ENCODE measurements at regions not wholly inside any gene's neighbourhood (a gene's known extent, or its start where the extent isn't known, plus 50 kb on each side); places are given as distances from the start of the nearest gene placed in this dataset.

DNA sequence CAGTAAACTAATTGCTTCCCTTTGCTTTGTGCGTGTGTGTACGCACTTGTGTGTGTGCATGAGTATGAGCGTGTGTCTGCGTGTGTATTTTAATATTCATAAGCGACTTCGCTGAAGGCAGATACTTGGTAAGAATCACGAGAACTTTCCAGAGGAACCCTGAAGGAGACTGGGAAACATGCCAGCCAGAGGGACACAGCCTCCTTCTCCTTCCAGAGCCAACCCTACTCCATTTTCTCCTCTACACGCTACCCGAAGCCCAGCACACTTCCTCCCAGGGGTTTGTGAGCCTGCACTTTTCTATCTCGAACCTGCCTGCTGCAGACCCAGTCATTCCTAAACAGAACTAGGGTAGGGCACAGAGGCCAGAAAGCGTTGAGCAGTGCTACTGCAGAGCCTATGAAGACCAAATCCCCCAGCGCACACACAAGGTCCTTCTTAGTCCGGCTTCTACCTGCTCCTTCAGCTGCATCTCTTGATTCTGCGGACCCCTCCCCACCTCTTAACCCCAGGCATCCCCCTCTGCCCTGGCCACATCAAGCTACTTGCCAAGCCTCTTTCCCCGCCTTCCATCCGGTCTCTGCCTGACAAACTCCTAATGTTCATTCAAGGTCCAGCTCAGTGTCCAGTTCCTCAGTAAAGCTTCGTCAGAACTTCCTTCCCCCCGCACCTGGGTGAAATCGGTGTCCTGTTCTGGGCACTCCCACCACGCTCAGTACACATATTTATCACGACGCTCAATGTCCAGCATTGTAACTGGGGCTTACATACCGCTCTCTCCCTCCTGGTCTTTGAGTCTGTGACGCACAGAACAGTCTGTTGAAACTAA, 191.8 kb downstream of the FAM43A start:
- no peak overlapping the region for H3K9ac ChIP-seq (ENCODE audit: low read depth, low read length, poor library complexity, severe bottlenecking)
- H3K79me2 ChIP-seq (ENCODE audit: insufficient read depth, low read length) = no peaks in the 10 kb centered on the region
- no peaks in the 10 kb centered on the region for H4K20me1 ChIP-seq (ENCODE audit: insufficient read depth, low read length, poor library complexity, severe bottlenecking)
- H3K4me2 ChIP-seq (ENCODE audit: low read depth, low read length, poor library complexity, severe bottlenecking) = no peak overlapping the region
- H3F3A ChIP-seq (ENCODE audit: low read depth) = no peaks in the 10 kb centered on the region
- no peaks in the 10 kb centered on the region for H3K27me3 ChIP-seq (ENCODE audit: insufficient read depth, low read length, poor library complexity, severe bottlenecking)
- no peak overlapping the region for H3K4me3 ChIP-seq (ENCODE audit: low read length, poor library complexity, severe bottlenecking)
- H3K9me2 ChIP-seq (replicated peaks; ENCODE audit: low read depth, low read length) = no peaks in the 10 kb centered on the region
- no peak for TF ChIP-seq EZH2phosphoT487 (IDR thresholded peaks at IDR 0.05; ENCODE audit: borderline replicate concordance)
- TF ChIP-seq, protein P1, sequence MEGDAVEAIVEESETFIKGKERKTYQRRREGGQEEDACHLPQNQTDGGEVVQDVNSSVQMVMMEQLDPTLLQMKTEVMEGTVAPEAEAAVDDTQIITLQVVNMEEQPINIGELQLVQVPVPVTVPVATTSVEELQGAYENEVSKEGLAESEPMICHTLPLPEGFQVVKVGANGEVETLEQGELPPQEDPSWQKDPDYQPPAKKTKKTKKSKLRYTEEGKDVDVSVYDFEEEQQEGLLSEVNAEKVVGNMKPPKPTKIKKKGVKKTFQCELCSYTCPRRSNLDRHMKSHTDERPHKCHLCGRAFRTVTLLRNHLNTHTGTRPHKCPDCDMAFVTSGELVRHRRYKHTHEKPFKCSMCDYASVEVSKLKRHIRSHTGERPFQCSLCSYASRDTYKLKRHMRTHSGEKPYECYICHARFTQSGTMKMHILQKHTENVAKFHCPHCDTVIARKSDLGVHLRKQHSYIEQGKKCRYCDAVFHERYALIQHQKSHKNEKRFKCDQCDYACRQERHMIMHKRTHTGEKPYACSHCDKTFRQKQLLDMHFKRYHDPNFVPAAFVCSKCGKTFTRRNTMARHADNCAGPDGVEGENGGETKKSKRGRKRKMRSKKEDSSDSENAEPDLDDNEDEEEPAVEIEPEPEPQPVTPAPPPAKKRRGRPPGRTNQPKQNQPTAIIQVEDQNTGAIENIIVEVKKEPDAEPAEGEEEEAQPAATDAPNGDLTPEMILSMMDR (conservative IDR thresholded peaks at IDR 0.05; ENCODE audit: low read length) = no peak
- H2AFZ ChIP-seq (ENCODE audit: low read length) = no peak overlapping the region
- no peaks in the 10 kb centered on the region for H3K9me3 ChIP-seq (ENCODE audit: insufficient read depth, low read depth, low read length)
- no peaks in the 10 kb centered on the region for H3K36me3 ChIP-seq (ENCODE audit: insufficient read depth, low read length)
- peaks cover 20% of the 10 kb centered on the region for H3K4me1 ChIP-seq (ENCODE audit: insufficient read depth, low read length, poor library complexity, severe bottlenecking)

DNA sequence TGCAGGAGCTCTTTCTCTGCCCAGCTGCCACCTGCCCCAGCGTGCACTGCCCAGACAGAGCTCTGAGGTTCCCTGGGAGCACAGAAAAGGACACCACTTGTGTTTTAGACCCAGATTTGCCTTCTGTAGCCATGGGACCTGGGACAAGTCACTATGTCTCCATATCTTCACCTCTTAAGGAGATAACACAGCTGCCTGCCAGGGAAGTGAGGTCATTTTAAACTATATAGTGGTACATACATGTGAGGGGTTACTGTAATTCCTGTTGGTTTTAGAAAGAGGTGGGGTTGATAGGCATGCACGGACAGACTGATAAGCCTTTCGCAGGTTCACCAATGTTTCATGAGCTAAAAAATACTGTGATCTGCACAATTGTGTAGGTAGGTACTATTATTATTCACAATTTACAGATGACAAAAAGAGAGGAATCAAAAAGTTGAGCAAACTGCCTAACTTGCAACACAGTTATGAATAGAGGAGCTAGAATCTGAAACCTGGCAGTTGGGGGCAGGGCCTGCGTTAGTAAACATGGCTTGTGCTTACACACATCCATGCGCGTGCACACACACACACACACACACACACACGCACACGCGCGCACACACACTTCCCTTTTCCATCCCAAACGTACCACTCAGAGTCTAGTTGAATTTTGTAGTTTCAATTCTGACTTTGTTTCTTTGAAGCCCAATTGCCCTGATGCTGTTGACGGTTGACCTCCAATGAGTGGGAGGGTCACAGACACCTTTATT, 193.6 kb downstream of the FAM43A start:
- H4K20me1 ChIP-seq (ENCODE audit: insufficient read depth, low read length, poor library complexity, severe bottlenecking) = no peaks in the 10 kb centered on the region
- no peaks in the 10 kb centered on the region for H3K9me2 ChIP-seq (replicated peaks; ENCODE audit: low read depth, low read length)
- H3K79me2 ChIP-seq (ENCODE audit: insufficient read depth, low read length) = no peaks in the 10 kb centered on the region
- TF ChIP-seq, protein P1 (conservative IDR thresholded peaks at IDR 0.05; ENCODE audit: low read length) = no peak
- no peak for TF ChIP-seq EZH2phosphoT487 (IDR thresholded peaks at IDR 0.05; ENCODE audit: borderline replicate concordance)
- H3K36me3 ChIP-seq (ENCODE audit: insufficient read depth, low read length) = no peaks in the 10 kb centered on the region
- H2AFZ ChIP-seq (ENCODE audit: low read length) = peak overlapping the region; percentile 57; the same call in 1 of the 2 replicates
- H3K9me3 ChIP-seq (ENCODE audit: insufficient read depth, low read depth, low read length) = no peaks in the 10 kb centered on the region
- H3K9ac ChIP-seq (ENCODE audit: low read depth, low read length, poor library complexity, severe bottlenecking) = peak overlapping the region; percentile 42
- no peaks in the 10 kb centered on the region for H3K27me3 ChIP-seq (ENCODE audit: insufficient read depth, low read length, poor library complexity, severe bottlenecking)
- no peaks in the 10 kb centered on the region for H3F3A ChIP-seq (ENCODE audit: low read depth)
- H3K4me2 ChIP-seq (ENCODE audit: low read depth, low read length, poor library complexity, severe bottlenecking) = peak overlapping the region; percentile 52
- peak overlapping the region; percentile 36 for H3K4me3 ChIP-seq (ENCODE audit: low read length, poor library complexity, severe bottlenecking)
- H3K4me1 ChIP-seq (ENCODE audit: insufficient read depth, low read length, poor library complexity, severe bottlenecking) = peaks cover 20% of the 10 kb centered on the region

DNA sequence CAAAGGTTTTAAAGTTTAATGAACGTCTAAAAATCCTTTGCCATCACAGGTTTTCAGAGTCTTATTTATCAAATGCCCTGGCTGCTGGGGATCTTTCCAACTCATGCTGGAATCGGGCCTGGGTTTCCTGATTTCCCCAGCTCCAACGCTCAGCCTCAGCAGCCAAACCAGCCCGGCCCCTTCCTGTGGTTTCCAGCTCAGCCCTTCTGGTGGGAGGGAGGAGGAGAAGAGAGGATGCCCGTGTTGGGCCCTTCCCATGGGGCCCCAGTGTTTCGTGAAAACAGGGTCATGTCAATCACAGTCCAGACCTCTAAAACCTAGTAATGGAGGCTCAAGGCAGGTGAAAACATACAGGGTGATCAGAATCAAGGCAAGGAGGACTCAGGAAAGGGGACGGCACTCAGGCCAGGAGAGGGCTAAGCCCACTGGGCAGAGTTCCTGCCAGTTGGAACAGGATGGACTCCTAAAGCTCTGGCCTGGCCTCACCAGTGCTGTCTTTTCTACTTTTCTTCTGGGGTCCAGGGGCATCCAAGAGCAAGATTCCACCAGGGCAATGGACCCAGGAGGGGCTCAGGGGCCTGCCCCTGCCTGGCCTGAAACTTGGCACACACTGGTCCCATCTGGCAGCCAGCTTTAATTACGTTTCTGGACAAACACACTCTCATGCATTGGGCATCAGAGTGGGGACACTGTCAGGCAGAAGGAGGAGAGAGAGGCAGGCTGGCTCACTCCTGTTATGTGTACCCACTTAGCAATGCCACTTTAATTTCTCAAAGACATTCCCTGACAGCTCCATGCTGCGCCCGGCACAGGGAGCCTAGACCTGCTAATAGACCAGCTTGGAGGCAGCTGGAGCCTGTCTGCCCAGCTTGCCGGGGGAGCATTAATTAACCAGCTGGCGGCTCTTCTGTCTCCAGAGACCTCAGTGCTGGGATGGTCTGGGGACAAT, 194.6 kb downstream of the FAM43A start:
- TF ChIP-seq, protein P1 (conservative IDR thresholded peaks at IDR 0.05; ENCODE audit: low read length) = no peak
- TF ChIP-seq EZH2phosphoT487 (IDR thresholded peaks at IDR 0.05; ENCODE audit: borderline replicate concordance) = no peak
- peak overlapping the region; percentile 36 for H3K4me3 ChIP-seq (ENCODE audit: low read length, poor library complexity, severe bottlenecking)
- no peaks in the 10 kb centered on the region for H4K20me1 ChIP-seq (ENCODE audit: insufficient read depth, low read length, poor library complexity, severe bottlenecking)
- H3K36me3 ChIP-seq (ENCODE audit: insufficient read depth, low read length) = no peaks in the 10 kb centered on the region
- no peaks in the 10 kb centered on the region for H3K27me3 ChIP-seq (ENCODE audit: insufficient read depth, low read length, poor library complexity, severe bottlenecking)
- no peaks in the 10 kb centered on the region for H3K9me3 ChIP-seq (ENCODE audit: insufficient read depth, low read depth, low read length)
- no peaks in the 10 kb centered on the region for H3F3A ChIP-seq (ENCODE audit: low read depth)
- no peaks in the 10 kb centered on the region for H3K9me2 ChIP-seq (replicated peaks; ENCODE audit: low read depth, low read length)
- H3K9ac ChIP-seq (ENCODE audit: low read depth, low read length, poor library complexity, severe bottlenecking) = peak overlapping the region; percentile 42
- H2AFZ ChIP-seq (ENCODE audit: low read length) = peak overlapping the region; percentile 57
- H3K4me2 ChIP-seq (ENCODE audit: low read depth, low read length, poor library complexity, severe bottlenecking) = peak overlapping the region; percentile 52
- no peaks in the 10 kb centered on the region for H3K79me2 ChIP-seq (ENCODE audit: insufficient read depth, low read length)
- H3K4me1 ChIP-seq (ENCODE audit: insufficient read depth, low read length, poor library complexity, severe bottlenecking) = peaks cover 20% of the 10 kb centered on the region

Measured in Loucy (cell line).